Dendritic cell treated with granulocyte-macrophage colony-stimulating factor and Interleukin-4, amounts not matched to agents 40 ng/mL and 50 ng/mL, for 4 days (primary cell): ENCODE measurements at regions not wholly inside any gene's neighbourhood (a gene's known extent, or its start where the extent isn't known, plus 50 kb on each side); places are given as distances from the start of the nearest gene placed in this dataset.
"Not testable (repeated sequence)": the region's sequence is repeated elsewhere in the genome, so short reads cannot be mapped to it uniquely, and the experiment has no call there.

Experiments
- H3K27ac Mint-ChIP-seq: one replicate; pipeline ENCODE4 v1.8.0; 2022; ENCODE audit warnings: mild to moderate bottlenecking, mixed read lengths
- H3K27me3 Mint-ChIP-seq: one replicate; pipeline ENCODE4 v1.8.0; 2022; ENCODE audit warnings: mild to moderate bottlenecking, mixed read lengths
- H3K36me3 Mint-ChIP-seq: one replicate; pipeline ENCODE4 v1.8.0; 2022; ENCODE audit warnings: low read depth, mixed read lengths
- H3K4me1 Mint-ChIP-seq: one replicate; pipeline ENCODE4 v1.8.0; 2022; ENCODE audit warnings: low read depth, mixed read lengths
- H3K4me3 Mint-ChIP-seq: one replicate; pipeline ENCODE4 v1.8.0; 2022; ENCODE audit warnings: mild to moderate bottlenecking, moderate library complexity, mixed read lengths
- H3K9me3 Mint-ChIP-seq: one replicate; pipeline ENCODE4 v1.8.0; 2022; ENCODE audit warnings: mixed read lengths
- intact Hi-C: fragments of 100-400 bp; cut with micrococcal nuclease; formaldehyde crosslinking; loops from one replicate; pipeline ENCODE4 v1.15.0; 2022

DNA sequence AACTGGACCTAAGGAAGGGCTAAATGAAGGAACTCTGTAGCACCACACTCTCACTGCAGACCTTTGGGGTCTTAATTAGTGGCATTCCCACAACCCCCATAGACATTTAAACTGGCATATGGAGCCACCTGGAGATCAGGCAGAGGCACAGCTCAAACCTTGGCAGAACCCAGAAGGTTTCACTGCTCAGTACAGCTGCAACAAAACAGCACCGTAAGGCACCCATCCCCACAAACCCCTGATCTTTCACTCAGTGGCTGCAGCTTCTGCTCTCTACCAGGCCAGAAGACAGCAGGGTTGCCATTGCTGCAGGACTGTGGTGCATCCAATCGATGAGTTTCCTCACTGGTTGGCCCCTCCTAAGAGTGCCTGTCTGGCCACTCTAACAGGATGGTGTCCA lies 361.6 kb upstream of the VRK2 start:
- H3K9me3 Mint-ChIP-seq, result peaks cover 23% of the 10 kb centered on the region
- no peak overlapping the region for H3K4me3 Mint-ChIP-seq
- H3K36me3 Mint-ChIP-seq, result no peaks in the 10 kb centered on the region
- no peak overlapping the region for H3K27ac Mint-ChIP-seq
- intact Hi-C loops, result no loop called here
- no peaks in the 10 kb centered on the region for H3K4me1 Mint-ChIP-seq
- H3K27me3 Mint-ChIP-seq, result no peaks in the 10 kb centered on the region

DNA sequence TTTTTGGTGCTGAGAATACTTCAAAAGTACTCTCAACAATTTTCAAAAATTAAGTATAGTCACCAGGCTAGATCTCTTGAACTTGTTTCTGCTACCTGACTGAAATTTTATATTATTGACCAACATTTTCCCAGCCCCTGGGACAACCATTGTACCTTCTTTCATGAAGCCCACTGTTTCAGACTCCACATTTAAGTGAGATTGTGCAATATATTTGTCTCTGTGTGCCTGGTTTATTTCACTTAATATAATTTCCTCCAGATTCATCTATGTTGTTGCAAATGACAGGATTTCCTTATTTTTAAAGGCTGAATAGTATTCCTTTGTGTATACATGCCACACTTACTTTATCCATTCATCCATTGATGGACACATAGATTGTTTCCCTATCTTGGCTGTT lies 354.2 kb upstream of the VRK2 start:
- H3K9me3 Mint-ChIP-seq, result peaks cover 26% of the 10 kb centered on the region

DNA sequence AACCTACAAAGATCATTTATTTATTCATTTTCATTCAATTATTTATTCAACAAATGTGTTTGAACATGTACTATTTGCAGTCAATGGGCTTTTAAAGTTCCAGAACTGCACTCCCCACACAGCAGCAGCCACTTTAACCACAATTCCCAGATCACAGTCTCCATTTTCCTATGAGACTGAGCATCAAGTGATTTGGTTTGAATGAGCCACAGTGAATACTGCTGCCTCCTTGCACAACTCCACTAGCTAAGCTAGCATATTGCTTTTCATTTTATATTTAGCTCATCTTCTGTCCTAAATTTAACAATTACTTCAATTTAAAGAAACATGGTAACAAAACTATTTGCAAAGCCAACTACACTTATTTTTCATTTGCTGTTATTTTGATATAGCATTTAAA lies 353.4 kb upstream of the VRK2 start:
- intact Hi-C loops, result no loop called here
- Mint-ChIP-seq H3K4me3 (no peak overlapping the region), H3K4me1 (no peaks in the 10 kb centered on the region), H3K27me3 (no peaks in the 10 kb centered on the region), H3K36me3 (no peaks in the 10 kb centered on the region), H3K9me3 (peaks cover 22% of the 10 kb centered on the region), H3K27ac (no peak overlapping the region)

More for the DNA sequence above, 354.2 kb upstream of the VRK2 start:
- Mint-ChIP-seq H3K4me1 (no peaks in the 10 kb centered on the region), H3K4me3 (no peak overlapping the region), H3K36me3 (no peaks in the 10 kb centered on the region), H3K27me3 (no peaks in the 10 kb centered on the region), H3K27ac (no peak overlapping the region)
- intact Hi-C loops, result no loop called here

DNA sequence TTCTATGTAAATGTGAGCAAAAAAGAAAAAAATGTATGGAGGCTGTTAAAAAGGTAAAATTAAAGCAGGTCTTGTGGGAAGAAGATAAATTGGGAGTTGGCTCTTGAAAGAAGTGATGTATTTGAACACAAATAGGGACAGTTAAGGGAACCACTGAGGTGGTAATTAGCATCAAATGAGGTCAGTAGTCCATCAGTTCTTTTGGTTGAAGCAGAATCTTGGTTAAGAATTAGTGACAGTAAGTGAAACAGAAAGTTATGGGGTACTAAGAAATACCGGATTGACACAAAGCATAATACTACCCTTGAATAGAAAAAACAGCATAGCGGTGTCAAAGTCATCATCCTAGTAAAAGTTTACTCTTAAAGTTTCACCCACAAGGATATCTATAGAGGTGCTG lies 352.6 kb upstream of the VRK2 start:
- H3K4me3 Mint-ChIP-seq, result no peak overlapping the region
- no peaks in the 10 kb centered on the region for H3K36me3 Mint-ChIP-seq
- no peaks in the 10 kb centered on the region for H3K4me1 Mint-ChIP-seq
- peaks cover 14% of the 10 kb centered on the region for H3K9me3 Mint-ChIP-seq
- no peak overlapping the region for H3K27ac Mint-ChIP-seq
- intact Hi-C loops, result no loop called here
- no peaks in the 10 kb centered on the region for H3K27me3 Mint-ChIP-seq

DNA sequence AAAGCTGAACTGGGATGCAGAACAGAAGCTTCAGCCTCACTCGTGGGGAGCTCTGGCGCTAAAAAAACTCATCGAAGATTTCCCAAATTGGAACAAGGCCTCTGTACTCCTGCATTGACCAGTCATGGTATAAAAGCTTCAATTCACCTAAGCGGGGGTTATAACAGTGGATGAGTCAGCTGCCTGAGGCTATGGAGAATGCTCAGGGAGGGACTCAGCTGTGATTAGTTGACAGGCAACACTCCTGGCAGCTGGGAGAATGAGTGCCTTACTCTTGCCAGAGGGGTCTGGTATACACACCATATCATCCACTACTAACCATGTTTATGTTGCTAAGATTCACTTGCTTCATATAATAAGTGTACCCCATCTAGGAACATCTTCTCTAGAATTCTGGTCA lies 350.6 kb upstream of the VRK2 start:
- Mint-ChIP-seq H3K4me1 (no peaks in the 10 kb centered on the region), H3K27me3 (no peaks in the 10 kb centered on the region), H3K36me3 (no peaks in the 10 kb centered on the region), H3K4me3 (no peak overlapping the region), H3K27ac (no peak overlapping the region), H3K9me3 (no peaks in the 10 kb centered on the region)
- intact Hi-C loops, result no loop called here

DNA sequence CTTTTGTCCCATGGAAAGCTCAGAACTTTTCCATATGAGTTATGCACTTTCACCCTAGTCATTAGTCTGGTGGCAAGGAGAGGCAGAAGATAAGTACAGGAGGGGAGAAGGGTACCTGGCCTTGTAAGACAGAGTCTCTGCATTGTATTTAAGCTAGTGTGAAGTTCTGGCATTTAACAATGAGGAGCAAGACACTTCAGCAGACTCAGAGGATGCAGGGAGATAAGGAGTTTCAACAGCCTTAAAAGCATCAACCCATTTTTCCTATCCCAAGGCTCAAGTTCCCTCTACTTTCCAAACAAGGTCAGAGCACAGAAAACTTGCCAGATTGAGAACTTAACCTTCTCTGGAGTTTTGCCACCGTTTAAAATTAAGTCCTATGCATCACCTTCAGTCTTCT lies 348.2 kb upstream of the VRK2 start:
- H3K9me3 Mint-ChIP-seq, result no peaks in the 10 kb centered on the region
- intact Hi-C loops, result no loop called here
- H3K36me3 Mint-ChIP-seq, result no peaks in the 10 kb centered on the region
- H3K4me1 Mint-ChIP-seq, result no peaks in the 10 kb centered on the region
- no peaks in the 10 kb centered on the region for H3K27me3 Mint-ChIP-seq
- H3K27ac Mint-ChIP-seq, result no peak overlapping the region
- H3K4me3 Mint-ChIP-seq, result no peak overlapping the region

DNA sequence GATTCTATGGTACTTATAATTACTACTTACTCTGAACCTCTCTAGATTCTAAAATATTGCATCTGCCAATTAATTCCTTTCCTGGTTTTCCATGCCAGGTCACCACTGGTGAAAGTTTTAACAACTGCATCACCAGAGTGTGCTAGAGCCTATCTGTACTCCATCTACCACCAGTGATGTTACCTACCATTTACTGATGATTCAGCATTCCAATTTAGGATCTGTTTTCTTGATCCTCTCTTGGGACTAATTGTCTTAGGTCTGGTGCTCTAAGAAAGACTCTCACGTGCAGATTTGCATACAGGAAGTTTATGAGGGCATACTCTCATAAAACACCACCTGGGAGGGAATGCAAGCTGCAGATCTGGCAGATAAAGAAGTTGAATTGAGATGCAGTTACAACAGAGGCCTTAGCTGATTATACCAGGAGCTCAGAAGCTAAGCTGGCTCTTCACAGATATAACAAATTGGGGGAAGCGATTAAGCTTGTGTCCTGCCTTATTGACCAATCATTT lies 347.6 kb upstream of the VRK2 start:
- no peaks in the 10 kb centered on the region for H3K36me3 Mint-ChIP-seq
- no peaks in the 10 kb centered on the region for H3K9me3 Mint-ChIP-seq
- no peaks in the 10 kb centered on the region for H3K4me1 Mint-ChIP-seq
- H3K27ac Mint-ChIP-seq, result no peak overlapping the region
- H3K27me3 Mint-ChIP-seq, result no peaks in the 10 kb centered on the region
- H3K4me3 Mint-ChIP-seq, result no peak overlapping the region
- intact Hi-C loops, result no loop called here

DNA sequence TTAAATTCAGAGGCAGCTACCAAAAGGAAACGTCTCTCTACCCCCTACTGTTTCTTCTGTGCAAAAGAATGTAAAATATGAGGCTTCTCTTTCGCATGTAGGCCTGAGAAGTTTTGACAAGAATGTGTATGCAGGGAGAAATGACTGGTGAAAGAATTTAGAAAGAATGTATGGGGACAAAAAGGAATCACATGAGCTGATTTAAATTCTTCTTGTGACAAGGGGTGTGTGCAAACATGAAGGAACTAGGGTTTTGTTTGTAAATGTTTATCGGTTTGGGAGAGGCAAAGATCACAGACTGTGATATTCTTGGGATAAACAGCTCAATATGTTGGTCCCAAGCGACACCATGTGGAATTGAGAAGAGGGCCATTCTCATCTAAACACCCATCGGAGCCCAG lies 345.2 kb upstream of the VRK2 start:
- Mint-ChIP-seq H3K4me1 (no peaks in the 10 kb centered on the region), H3K36me3 (no peaks in the 10 kb centered on the region), H3K4me3 (no peak overlapping the region), H3K9me3 (no peaks in the 10 kb centered on the region), H3K27me3 (no peaks in the 10 kb centered on the region), H3K27ac (no peak overlapping the region)
- intact Hi-C loops, result no loop called here

DNA sequence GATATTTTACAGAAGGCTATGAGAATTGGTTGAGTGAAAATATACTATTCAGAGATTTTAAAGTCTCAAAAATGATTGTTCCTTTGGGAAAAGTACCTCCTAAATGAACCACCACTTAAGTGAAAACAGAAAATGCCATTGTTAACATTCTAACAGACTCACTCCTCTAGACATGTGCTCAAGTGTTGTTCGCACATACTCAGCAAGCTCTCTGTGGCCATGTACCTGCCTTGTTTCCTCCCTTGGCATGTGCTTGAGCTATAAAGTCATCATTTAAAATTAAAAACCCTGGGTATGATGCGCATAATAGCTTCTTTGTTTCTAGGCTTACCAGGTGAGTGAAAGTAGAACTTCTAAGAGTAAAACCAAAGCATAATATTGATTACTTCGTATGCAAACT lies 343.2 kb upstream of the VRK2 start:
- Mint-ChIP-seq H3K27ac (no peak overlapping the region), H3K4me1 (no peaks in the 10 kb centered on the region), H3K36me3 (no peaks in the 10 kb centered on the region), H3K27me3 (no peaks in the 10 kb centered on the region), H3K9me3 (no peaks in the 10 kb centered on the region), H3K4me3 (no peak overlapping the region)
- intact Hi-C loops, result no loop called here

DNA sequence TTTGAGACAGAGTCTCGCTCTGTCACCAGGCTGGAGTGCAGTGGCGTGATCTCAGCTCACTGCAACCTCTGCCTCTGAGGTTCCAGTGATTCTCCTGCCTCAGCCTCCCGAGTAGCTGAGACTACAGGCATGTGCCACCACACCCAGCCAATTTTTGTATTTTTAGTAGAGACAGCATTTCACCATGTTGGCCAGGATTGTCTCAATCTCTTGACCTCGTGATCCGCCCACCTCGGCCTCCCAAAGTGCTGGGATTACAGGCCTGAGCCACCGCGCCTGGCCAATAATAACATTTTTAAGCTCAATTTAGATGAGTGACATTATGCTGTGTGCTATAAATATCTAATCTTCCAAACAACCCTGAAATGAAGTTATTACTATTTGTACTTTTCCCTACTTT lies 338.8 kb upstream of the VRK2 start:
- H3K36me3 Mint-ChIP-seq, H3K4me3 Mint-ChIP-seq, H3K9me3 Mint-ChIP-seq, H3K4me1 Mint-ChIP-seq, H3K27me3 Mint-ChIP-seq, intact Hi-C loops, H3K27ac Mint-ChIP-seq: not testable (repeated sequence)

DNA sequence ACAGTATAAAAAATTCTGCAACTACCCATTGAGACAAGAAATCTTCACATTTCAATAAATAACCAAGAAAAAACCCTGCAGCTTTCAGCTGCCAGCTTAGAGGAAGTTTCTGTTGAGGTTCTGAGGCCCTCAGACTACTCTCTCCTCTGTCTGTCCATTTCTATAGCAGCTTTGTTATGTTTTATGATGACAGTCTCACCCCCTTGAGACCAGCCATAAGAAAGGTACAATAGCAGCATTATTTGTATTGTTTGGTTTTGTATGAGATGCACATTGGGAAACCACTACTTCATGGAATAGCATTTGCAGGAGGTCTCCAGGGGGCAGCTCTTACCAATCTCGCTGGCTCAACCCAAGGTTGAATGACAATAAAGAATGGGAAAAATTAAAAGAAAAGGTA lies 334.6 kb upstream of the VRK2 start:
- no peaks in the 10 kb centered on the region for H3K9me3 Mint-ChIP-seq
- no peak overlapping the region for H3K4me3 Mint-ChIP-seq
- no peaks in the 10 kb centered on the region for H3K4me1 Mint-ChIP-seq
- H3K27me3 Mint-ChIP-seq, result no peaks in the 10 kb centered on the region
- H3K36me3 Mint-ChIP-seq, result no peaks in the 10 kb centered on the region
- intact Hi-C loops, result no loop called here
- H3K27ac Mint-ChIP-seq, result no peak overlapping the region

DNA sequence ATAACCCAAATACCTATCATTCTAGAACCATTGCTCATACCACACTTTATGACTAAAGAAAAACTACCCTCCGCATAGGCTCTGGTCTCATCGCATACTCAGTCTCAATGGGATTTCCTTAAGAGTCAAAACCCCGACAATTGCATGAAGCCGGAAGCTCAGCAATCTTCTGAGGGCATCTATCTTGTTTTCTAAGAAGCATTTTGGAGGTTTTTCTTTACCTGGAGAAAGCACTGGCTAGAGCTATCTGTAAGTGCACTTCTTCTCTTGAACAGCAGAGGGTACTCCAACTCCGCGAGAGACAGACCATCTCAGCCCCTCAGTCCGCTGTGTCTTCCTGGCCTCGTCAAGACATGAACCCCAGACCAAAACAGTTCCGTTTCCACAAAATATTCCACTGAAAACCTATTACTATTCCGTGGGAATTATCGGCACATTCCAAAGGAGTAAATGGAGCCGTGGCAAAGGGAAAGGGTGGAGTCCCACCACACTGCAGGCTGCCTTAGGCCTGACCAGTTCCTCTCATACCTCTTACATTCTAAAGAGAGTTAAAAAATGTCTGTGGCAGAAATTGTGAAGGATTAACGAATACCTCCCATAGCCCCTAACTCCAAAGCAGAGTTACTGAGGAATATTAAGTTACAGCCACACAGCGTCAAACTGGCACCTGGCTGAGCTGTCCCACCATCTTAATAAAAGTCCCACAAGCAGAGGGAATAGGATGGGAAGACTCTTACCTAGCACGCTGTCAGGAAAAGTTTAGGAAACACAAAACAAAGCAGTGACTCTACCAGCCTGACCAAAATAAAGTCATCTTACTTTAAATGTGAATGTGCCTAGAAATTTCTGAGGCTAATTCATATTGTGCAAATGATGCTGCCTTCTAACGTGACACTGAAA lies 325.6 kb upstream of the VRK2 start:
- H3K4me3 Mint-ChIP-seq, result peak overlapping the region; percentile 69
- H3K4me1 Mint-ChIP-seq, result peaks cover under 1% of the 10 kb centered on the region
- H3K27ac Mint-ChIP-seq, result no peak overlapping the region
- H3K9me3 Mint-ChIP-seq, result no peaks in the 10 kb centered on the region
- H3K36me3 Mint-ChIP-seq, result no peaks in the 10 kb centered on the region
- H3K27me3 Mint-ChIP-seq, result no peaks in the 10 kb centered on the region
- intact Hi-C loops, result no loop called here

DNA sequence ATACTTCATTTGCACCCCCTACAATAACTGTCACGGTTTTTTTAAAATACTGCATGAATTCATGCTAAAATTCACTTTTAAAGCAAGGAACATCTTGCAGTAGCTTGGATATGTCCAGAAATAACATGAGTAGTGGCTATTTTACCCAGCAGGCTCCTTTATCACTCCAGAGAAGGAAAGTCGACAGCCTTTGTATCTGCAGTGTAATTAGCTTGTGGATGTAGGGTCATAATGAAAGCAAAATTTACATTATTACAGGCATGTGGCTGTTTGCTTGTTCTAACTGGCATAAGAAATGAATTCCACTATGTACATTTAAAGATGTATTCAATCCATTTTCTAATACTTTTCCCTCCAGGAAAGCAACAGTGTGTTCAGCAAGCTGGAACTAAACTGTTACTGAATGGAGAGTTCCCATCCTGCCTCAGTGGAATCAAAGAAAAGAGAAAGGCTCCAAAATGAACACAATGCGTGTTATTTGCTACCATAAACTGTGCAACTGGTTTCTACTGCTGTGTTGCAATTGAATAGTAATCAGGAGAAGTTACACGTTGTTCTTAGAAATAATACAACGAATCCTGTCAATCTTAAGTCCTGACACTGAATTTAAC lies 321.2 kb upstream of the VRK2 start:
- H3K36me3 Mint-ChIP-seq, result no peaks in the 10 kb centered on the region
- no peaks in the 10 kb centered on the region for H3K9me3 Mint-ChIP-seq
- H3K4me3 Mint-ChIP-seq, result no peak overlapping the region
- intact Hi-C loops, result no loop called here
- H3K27me3 Mint-ChIP-seq, result no peaks in the 10 kb centered on the region
- no peak overlapping the region for H3K27ac Mint-ChIP-seq
- H3K4me1 Mint-ChIP-seq, result peaks cover 6% of the 10 kb centered on the region

DNA sequence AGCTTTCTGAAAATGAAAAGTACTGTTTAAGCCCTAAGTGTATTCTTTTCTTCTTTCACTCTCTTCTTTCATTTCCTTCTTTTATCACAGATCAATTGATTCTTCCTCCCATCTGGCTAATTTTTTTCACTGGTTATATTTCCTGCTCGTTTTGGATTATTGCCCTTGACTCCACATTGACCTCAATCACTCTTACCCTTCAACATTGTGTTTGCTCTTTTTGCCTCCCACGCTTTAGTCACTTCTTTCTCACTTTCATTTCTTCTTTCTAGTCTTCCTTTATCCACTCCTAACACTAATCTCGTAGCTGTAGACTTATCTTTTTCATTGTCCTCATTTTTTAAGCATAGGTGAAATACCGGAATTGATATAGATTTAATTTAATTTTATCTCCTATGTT lies 320.3 kb upstream of the VRK2 start:
- H3K9me3 Mint-ChIP-seq, result no peaks in the 10 kb centered on the region

More for the DNA sequence above, 320.3 kb upstream of the VRK2 start:
- H3K4me3 Mint-ChIP-seq, result no peak overlapping the region
- H3K27me3 Mint-ChIP-seq, result no peaks in the 10 kb centered on the region
- intact Hi-C loops, result no loop called here
- H3K36me3 Mint-ChIP-seq, result no peaks in the 10 kb centered on the region
- H3K27ac Mint-ChIP-seq, result no peak overlapping the region
- peaks cover 6% of the 10 kb centered on the region for H3K4me1 Mint-ChIP-seq
